Muscle layer of duodenum (tissue), 2 donors: ENCODE measurements at regions not wholly inside any gene's neighbourhood (a gene's known extent, or its start where the extent isn't known, plus 50 kb on each side); places are given as distances from the start of the nearest gene placed in this dataset.
"Not testable (repeated sequence)": the region's sequence is repeated elsewhere in the genome, so short reads cannot be mapped to it uniquely, and the experiment has no call there.

Experiments
- H3K27ac ChIP-seq: one replicate; pipeline ENCODE4 v1.7.0; 2013; ENCODE audit warnings: mild to moderate bottlenecking, low read length
- H3K27me3 ChIP-seq: one replicate; pipeline ENCODE4 v1.7.0; 2013; ENCODE audit warnings: low read depth, mild to moderate bottlenecking, control low read depth, low read length
- H3K36me3 ChIP-seq, 2 donors: one replicate each; pipeline ENCODE4 v1.7.0; 2013; ENCODE audit warnings: low read length in 2 of 2, control low read depth in 1 of 2, mild to moderate bottlenecking in 1 of 2; ENCODE audit not compliant: insufficient read depth in 2 of 2, control insufficient read depth in 1 of 2
- H3K4me1 ChIP-seq, 2 donors: one replicate each; pipeline ENCODE4 v1.7.0; 2013; ENCODE audit warnings: low read length in 2 of 2, mild to moderate bottlenecking in 2 of 2, control low read depth in 1 of 2, moderate library complexity in 1 of 2; ENCODE audit not compliant: insufficient read depth in 2 of 2, control insufficient read depth in 1 of 2
- H3K4me3 ChIP-seq, 2 donors: one replicate each; pipeline ENCODE4 v1.7.0; 2013; ENCODE audit warnings: low read length in 2 of 2, low read depth in 1 of 2, mild to moderate bottlenecking in 1 of 2
- H3K9me3 ChIP-seq, 2 donors: one replicate each; pipeline ENCODE4 v1.7.0; 2013; ENCODE audit warnings: low read length in 2 of 2, control low read depth in 1 of 2, mild to moderate bottlenecking in 1 of 2; ENCODE audit not compliant: control insufficient read depth in 1 of 2
- donor health status: healthy.

GRCh38 chr16:87199379-87199778 lies 117.8 kb downstream of the C16orf95 start:
- Histone ChIP-seq H3K4me1 (no peaks in the 10 kb centered on the region), H3K27ac (no peak overlapping the region), H3K4me3 (no peak overlapping the region), H3K36me3 (no peaks in the 10 kb centered on the region), H3K9me3 (no peaks in the 10 kb centered on the region), H3K27me3 (no peaks in the 10 kb centered on the region)

DNA sequence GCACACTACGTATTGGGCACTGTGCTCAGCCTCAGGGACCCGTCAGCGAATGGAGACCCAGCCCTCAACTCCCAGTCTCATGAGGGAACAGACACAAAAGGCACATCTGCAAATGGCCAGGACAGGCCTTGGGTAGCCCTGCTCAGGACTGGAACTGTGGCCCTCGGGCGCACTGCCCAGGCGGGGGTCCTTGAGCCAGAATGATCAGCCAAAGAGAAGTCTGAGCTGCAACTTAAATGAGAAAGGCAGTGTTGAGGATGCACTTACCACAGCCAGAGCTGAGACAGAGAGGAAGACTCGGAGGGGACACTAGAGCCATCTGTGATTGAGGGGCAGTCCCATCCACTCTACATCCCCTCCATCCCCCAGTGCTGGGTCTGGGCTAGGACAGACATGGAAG lies 117.3 kb downstream of the C16orf95 start:
- Histone ChIP-seq H3K36me3 (no peaks in the 10 kb centered on the region), H3K27ac (no peak overlapping the region), H3K27me3 (no peaks in the 10 kb centered on the region), H3K9me3 (no peaks in the 10 kb centered on the region), H3K4me3 (no peak overlapping the region), H3K4me1 (no peaks in the 10 kb centered on the region)

DNA sequence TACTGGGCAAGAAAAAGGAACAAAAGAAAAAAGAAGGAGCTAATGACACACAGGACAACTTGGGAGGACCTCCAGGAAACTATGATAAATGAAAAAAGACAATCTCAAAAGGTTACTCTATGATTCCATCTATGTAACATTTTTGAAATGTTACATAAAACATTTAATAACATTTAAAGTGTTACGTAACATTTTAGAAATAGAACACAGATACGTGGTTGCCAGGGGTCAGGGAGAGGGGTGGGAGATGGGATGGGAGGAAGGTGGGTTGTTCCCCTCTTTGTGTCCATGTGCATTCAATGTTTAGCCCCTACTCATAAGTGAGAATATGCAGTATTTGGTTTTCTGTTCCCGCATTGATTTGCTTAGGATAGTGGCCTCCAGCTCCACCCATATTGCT lies 116.6 kb downstream of the C16orf95 start:
- no peaks in the 10 kb centered on the region for H3K4me1 ChIP-seq
- H3K27ac ChIP-seq: no peak overlapping the region
- no peak overlapping the region for H3K4me3 ChIP-seq

GRCh38 chr16:87201052-87201451 lies 116.1 kb downstream of the C16orf95 start:
- Histone ChIP-seq H3K4me1 (no peaks in the 10 kb centered on the region), H3K36me3 (no peaks in the 10 kb centered on the region), H3K4me3 (no peak overlapping the region), H3K27me3 (no peaks in the 10 kb centered on the region), H3K9me3 (no peaks in the 10 kb centered on the region), H3K27ac (no peak overlapping the region)

More for the DNA sequence above, 116.6 kb downstream of the C16orf95 start:
- no peaks in the 10 kb centered on the region for H3K9me3 ChIP-seq
- H3K36me3 ChIP-seq: no peaks in the 10 kb centered on the region
- H3K27me3 ChIP-seq: no peaks in the 10 kb centered on the region

GRCh38 chr16:87201790-87202189 lies 115.4 kb downstream of the C16orf95 start:
- H3K27me3 ChIP-seq: no peaks in the 10 kb centered on the region
- no peak overlapping the region for H3K27ac ChIP-seq
- no peak overlapping the region for H3K4me3 ChIP-seq
- H3K36me3 ChIP-seq: no peaks in the 10 kb centered on the region
- H3K9me3 ChIP-seq: no peaks in the 10 kb centered on the region
- H3K4me1 ChIP-seq: no peaks in the 10 kb centered on the region

GRCh38 chr16:87202346-87202745 lies 114.8 kb downstream of the C16orf95 start:
- Histone ChIP-seq H3K27me3 (no peaks in the 10 kb centered on the region), H3K4me3 (no peak overlapping the region), H3K27ac (no peak overlapping the region), H3K36me3 (no peaks in the 10 kb centered on the region), H3K9me3 (no peaks in the 10 kb centered on the region), H3K4me1 (no peaks in the 10 kb centered on the region)

- Histone ChIP-seq H3K9me3 (no peaks in the 10 kb centered on the region), H3K4me3 (no peak overlapping the region), H3K4me1 (no peaks in the 10 kb centered on the region), H3K27me3 (no peaks in the 10 kb centered on the region), H3K36me3 (no peaks in the 10 kb centered on the region), H3K27ac (no peak overlapping the region)
Measured at GRCh38 chr16:87203060-87203656, 114.0 kb downstream of the C16orf95 start.

DNA sequence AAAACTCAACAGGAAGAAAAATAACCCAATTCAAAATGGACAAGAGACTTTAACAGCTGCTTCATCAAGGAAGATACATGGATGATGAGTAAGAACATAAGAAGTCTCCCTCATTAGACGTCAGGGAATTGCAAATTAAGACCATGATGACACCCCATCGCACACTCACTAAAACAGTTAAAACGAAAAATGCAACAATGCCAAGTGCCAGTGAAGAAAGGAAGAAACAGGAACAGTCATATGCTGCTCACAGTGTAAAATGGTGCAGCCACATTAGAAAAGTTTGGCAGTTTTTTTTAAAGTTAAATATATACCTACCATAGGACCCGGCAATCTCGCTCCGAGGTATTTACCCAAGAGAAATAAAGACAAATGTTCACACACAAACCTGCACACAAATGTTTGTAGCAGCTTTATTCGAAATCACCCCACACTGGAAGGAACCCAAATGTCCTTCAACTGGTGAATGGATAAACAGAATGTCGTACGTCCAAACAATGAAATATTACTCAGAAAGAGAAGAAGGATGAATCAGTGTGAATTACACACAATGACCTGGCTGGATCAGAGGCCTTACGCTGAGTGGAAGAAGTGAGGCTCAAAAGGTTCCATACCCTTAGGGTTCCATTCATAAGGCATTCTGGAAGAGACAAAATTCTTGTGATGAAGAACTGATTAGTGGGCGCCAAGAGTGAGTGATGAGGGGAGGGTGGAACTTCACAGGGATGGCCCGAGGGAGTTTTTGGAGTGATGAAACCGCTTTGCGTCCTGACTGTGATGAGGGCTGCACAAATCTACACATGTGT lies 110.3 kb downstream of the C16orf95 start:
- no peak overlapping the region for H3K4me3 ChIP-seq
- H3K27ac ChIP-seq: peak overlapping the region; percentile 2
- no peaks in the 10 kb centered on the region for H3K4me1 ChIP-seq

DNA sequence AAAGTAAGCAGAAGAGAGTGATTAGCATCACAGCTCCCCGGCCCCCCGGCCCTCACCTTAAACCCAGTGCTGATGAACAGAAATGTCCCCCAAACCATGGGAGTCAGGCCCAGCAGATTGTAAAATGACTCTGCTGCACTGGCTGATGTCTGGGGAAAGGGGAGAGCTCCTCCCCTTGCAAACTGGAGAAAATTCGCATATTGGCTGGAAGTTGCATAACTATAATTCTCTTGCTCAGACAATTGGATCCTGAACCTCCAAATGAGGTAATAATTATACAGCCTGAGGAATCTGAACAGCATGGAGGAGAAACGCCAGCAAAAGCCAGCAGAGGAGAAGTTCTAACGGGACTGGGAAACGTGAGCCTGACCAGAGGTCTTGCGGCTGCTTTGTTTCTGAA lies 109.7 kb downstream of the C16orf95 start:
- no peaks in the 10 kb centered on the region for H3K36me3 ChIP-seq
- H3K4me1 ChIP-seq: no peaks in the 10 kb centered on the region
- H3K4me3 ChIP-seq: no peak overlapping the region
- H3K9me3 ChIP-seq: no peaks in the 10 kb centered on the region
- H3K27me3 ChIP-seq: no peaks in the 10 kb centered on the region
- peak overlapping the region; percentile 2 for H3K27ac ChIP-seq

More for the DNA sequence above, 110.3 kb downstream of the C16orf95 start:
- H3K9me3 ChIP-seq: no peaks in the 10 kb centered on the region
- no peaks in the 10 kb centered on the region for H3K27me3 ChIP-seq
- no peaks in the 10 kb centered on the region for H3K36me3 ChIP-seq

GRCh38 chr16:87207965-87208364 lies 109.2 kb downstream of the C16orf95 start:
- H3K36me3 ChIP-seq: no peaks in the 10 kb centered on the region
- H3K9me3 ChIP-seq: no peaks in the 10 kb centered on the region
- peak overlapping the region; percentile 2 for H3K27ac ChIP-seq
- no peaks in the 10 kb centered on the region for H3K4me1 ChIP-seq
- no peak overlapping the region for H3K4me3 ChIP-seq
- H3K27me3 ChIP-seq: no peaks in the 10 kb centered on the region

GRCh38 chr16:87208968-87209367 lies 108.2 kb downstream of the C16orf95 start:
- not testable (repeated sequence) for H3K27ac ChIP-seq, H3K9me3 ChIP-seq, H3K27me3 ChIP-seq, H3K36me3 ChIP-seq, H3K4me1 ChIP-seq, H3K4me3 ChIP-seq
